CMK (cell line): ENCODE measurements at regions not wholly inside any gene's neighbourhood (a gene's known extent, or its start where the extent isn't known, plus 50 kb on each side); places are given as distances from the start of the nearest gene placed in this dataset.
"Not testable (repeated sequence)": the region's sequence is repeated elsewhere in the genome, so short reads cannot be mapped to it uniquely, and the experiment has no call there.

Experiments used
- DNase-seq: peaks from one replicate; pipeline ENCODE4 v3.0.0-alpha.2; 2010; ENCODE audit warnings: low read depth

- DNase-seq, result no peak
Measured at GRCh38 chr1:230487773-230488428, 61.8 kb upstream of the PGBD5 start.

GRCh38 chr1:230476622-230477003, 50.5 kb upstream of the PGBD5 start:
- no peak for DNase-seq

- not testable (repeated sequence) for DNase-seq
Measured at GRCh38 chr1:230475856-230476621, 49.9 kb upstream of the PGBD5 start.
